Neural cell (in vitro differentiated cells): ENCODE measurements at regions not wholly inside any gene's neighbourhood (a gene's known extent, or its start where the extent isn't known, plus 50 kb on each side); places are given as distances from the start of the nearest gene placed in this dataset.

ENCODE experiments used
- H2AFZ ChIP-seq: fragments of 200-600, 300-800 bp; sonication (generic), shearing (Covaris generic); 2 replicates; pipeline ENCODE4 v1.6.0; 2014; ENCODE audit warnings: low read depth, mild to moderate bottlenecking, antibody characterized with exemption, low read length, moderate library complexity
- H3F3A ChIP-seq: fragments of 200-600 bp; shearing (Covaris generic); 2 replicates; pipeline ENCODE4 v1.6.1; 2016; ENCODE audit warnings: mild to moderate bottlenecking, moderate library complexity, mixed read lengths, antibody characterized with exemption, low read length; ENCODE audit not compliant: insufficient read depth, poor library complexity, severe bottlenecking
- H3K27ac ChIP-seq: fragments of 200-600, 300-800 bp; sonication (generic), shearing (Covaris generic); 2 replicates; pipeline ENCODE4 v1.5.1; 2014; ENCODE audit warnings: mild to moderate bottlenecking, low read length, moderate library complexity
- H3K27me3 ChIP-seq: fragments of 300-800, 200-600 bp; sonication (generic), shearing (Covaris generic); 2 replicates; pipeline ENCODE4 v1.6.0; 2014; ENCODE audit warnings: mild to moderate bottlenecking, low read depth, low read length, moderate library complexity; ENCODE audit not compliant: insufficient read depth
- H3K36me3 ChIP-seq: fragments of 300-800, 200-600 bp; sonication (generic), shearing (Covaris generic); 2 replicates; pipeline ENCODE4 v1.5.1; 2014; ENCODE audit warnings: mild to moderate bottlenecking, antibody characterized with exemption, low read length, moderate library complexity; ENCODE audit not compliant: insufficient read depth
- H3K4me2 ChIP-seq: fragments of 300-800, 200-600 bp; sonication (generic), shearing (Covaris generic); 2 replicates; pipeline ENCODE4 v1.6.0; 2014; ENCODE audit warnings: mild to moderate bottlenecking, low read length
- H3K4me3 ChIP-seq: fragments of 300-800, 200-600 bp; sonication (generic), shearing (Covaris generic); 2 replicates; pipeline ENCODE4 v1.5.1; 2014; ENCODE audit warnings: mild to moderate bottlenecking, low read length, moderate library complexity
- H3K79me2 ChIP-seq: fragments of 200-600 bp; shearing (Covaris generic); replicated peaks from 2 replicates; pipeline ENCODE4 v1.6.0; 2014; ENCODE audit warnings: mild to moderate bottlenecking, low read length, moderate library complexity; ENCODE audit not compliant: insufficient read depth
- H3K9ac ChIP-seq: fragments of 300-800, 200-600 bp; sonication (generic), shearing (Covaris generic); 2 replicates; pipeline ENCODE4 v1.6.1; 2016; ENCODE audit warnings: mild to moderate bottlenecking, low read length, mixed read lengths
- H3K9me2 ChIP-seq: fragments of 200-600 bp; shearing (Covaris generic); 2 replicates; pipeline ENCODE4 v1.6.1; 2016; ENCODE audit warnings: mild to moderate bottlenecking, low read length, mixed read lengths; ENCODE audit not compliant: insufficient read depth
- H3K9me3 ChIP-seq: fragments of 200-600, 300-800 bp; sonication (generic), shearing (Covaris generic); 2 replicates; pipeline ENCODE4 v1.6.1; 2016; ENCODE audit warnings: mild to moderate bottlenecking, mixed run types, low read length, moderate library complexity, mixed read lengths
- H4K20me1 ChIP-seq: fragments of 200-600 bp; shearing (Covaris generic); 2 replicates; pipeline ENCODE4 v1.6.1; 2016; ENCODE audit warnings: mild to moderate bottlenecking, mixed run types; ENCODE audit not compliant: insufficient read depth
- CTCF ChIP-seq: fragments of 450-650 bp; IDR thresholded peaks from 2 replicates; pipeline ENCODE4 v1.5.1; 2014; ENCODE audit warnings: antibody characterized with exemption, mild to moderate bottlenecking, moderate library complexity; ENCODE audit not compliant: poor library complexity, severe bottlenecking
- EP300 ChIP-seq: fragments of 450-650 bp; conservative IDR thresholded peaks from 2 replicates; pipeline ENCODE4 v1.6.1; 2014; ENCODE audit warnings: antibody characterized with exemption, mild to moderate bottlenecking, moderate library complexity; ENCODE audit not compliant: poor library complexity, severe bottlenecking
- EZH2 ChIP-seq: fragments of 200-600, 300-800 bp; shearing (Covaris generic), sonication (generic); IDR thresholded peaks from 2 replicates; pipeline ENCODE4 v1.6.1; 2014; ENCODE audit warnings: antibody characterized with exemption, low read length, borderline replicate concordance, mild to moderate bottlenecking; ENCODE audit not compliant: insufficient read depth, poor library complexity, severe bottlenecking
- MXI1 ChIP-seq: fragments of 450-650 bp; conservative IDR thresholded peaks from 2 replicates; pipeline ENCODE4 v1.6.1; 2014; ENCODE audit warnings: antibody characterized with exemption, mild to moderate bottlenecking; ENCODE audit not compliant: poor library complexity, severe bottlenecking
- POLR2AphosphoS5 ChIP-seq: IDR thresholded peaks from 2 replicates; pipeline ENCODE4 v1.6.1; 2012
- RAD21 ChIP-seq: fragments of 450-650 bp; conservative IDR thresholded peaks from 2 replicates; pipeline ENCODE4 v1.6.1; 2014; ENCODE audit warnings: antibody characterized with exemption, mild to moderate bottlenecking, moderate library complexity
- REST ChIP-seq: IDR thresholded peaks from 2 replicates; pipeline ENCODE4 v1.6.1; 2012; ENCODE audit warnings: borderline replicate concordance
- SMC3 ChIP-seq: fragments of 450-650 bp; conservative IDR thresholded peaks from 2 replicates; pipeline ENCODE4 v1.6.1; 2014; ENCODE audit warnings: antibody characterized with exemption, mild to moderate bottlenecking, moderate library complexity; ENCODE audit not compliant: poor library complexity
- TAF1 ChIP-seq: IDR thresholded peaks from 2 replicates; pipeline ENCODE4 v1.6.1; 2012; ENCODE audit warnings: low read depth

GRCh38 chr11:114783805-114784204 is 105.5 kb downstream of the NXPE2 start:
- H3K79me2 ChIP-seq = no peaks in the 10 kb centered on the region
- H3F3A ChIP-seq = no peaks in the 10 kb centered on the region
- no peak overlapping the region for H3K4me2 ChIP-seq
- no peaks in the 10 kb centered on the region for H3K36me3 ChIP-seq
- no peak overlapping the region for H2AFZ ChIP-seq
- no peaks in the 10 kb centered on the region for H4K20me1 ChIP-seq
- no peak overlapping the region for H3K27ac ChIP-seq
- H3K9me3 ChIP-seq = no peaks in the 10 kb centered on the region
- H3K27me3 ChIP-seq = no peaks in the 10 kb centered on the region
- no peaks in the 10 kb centered on the region for H3K9me2 ChIP-seq
- H3K4me3 ChIP-seq = no peak overlapping the region
- H3K9ac ChIP-seq = no peak overlapping the region
- TF ChIP-seq RAD21 (no peak), CTCF (no peak), SMC3 (no peak), EP300 (no peak), EZH2 (no peak), REST (no peak), TAF1 (no peak), POLR2AphosphoS5 (no peak), MXI1 (no peak)

- H2AFZ ChIP-seq = no peak overlapping the region
- no peak overlapping the region for H3K27ac ChIP-seq
- H3K4me2 ChIP-seq = no peak overlapping the region
- no peaks in the 10 kb centered on the region for H3K27me3 ChIP-seq
- H3K9me2 ChIP-seq = no peaks in the 10 kb centered on the region
- no peaks in the 10 kb centered on the region for H3K9me3 ChIP-seq
- TF ChIP-seq SMC3 = no peak
- TF ChIP-seq RAD21 = no peak
- TF ChIP-seq POLR2AphosphoS5 = no peak
- TF ChIP-seq CTCF = no peak
- no peaks in the 10 kb centered on the region for H3K36me3 ChIP-seq
- H3K9ac ChIP-seq = no peak overlapping the region
- no peak overlapping the region for H3K4me3 ChIP-seq
- no peaks in the 10 kb centered on the region for H3F3A ChIP-seq
- no peaks in the 10 kb centered on the region for H4K20me1 ChIP-seq
- no peaks in the 10 kb centered on the region for H3K79me2 ChIP-seq
Observed at GRCh38 chr11:114784216-114784615, 105.9 kb downstream of the NXPE2 start.
